NCI-H2227 treated with DMSO at 0.1 percent for 48 hours (cell line): ENCODE measurements at regions not wholly inside any gene's neighbourhood (a gene's known extent, or its start where the extent isn't known, plus 50 kb on each side); places are given as distances from the start of the nearest gene placed in this dataset.

Experiments
- DNase-seq: peaks from one replicate; lab custom pipeline; 2025; lab: John Stamatoyannopoulos, UW

GRCh38 chr18:27473318-27473717, 288.2 kb upstream of the CHST9 start:
- no peak for DNase-seq

DNA sequence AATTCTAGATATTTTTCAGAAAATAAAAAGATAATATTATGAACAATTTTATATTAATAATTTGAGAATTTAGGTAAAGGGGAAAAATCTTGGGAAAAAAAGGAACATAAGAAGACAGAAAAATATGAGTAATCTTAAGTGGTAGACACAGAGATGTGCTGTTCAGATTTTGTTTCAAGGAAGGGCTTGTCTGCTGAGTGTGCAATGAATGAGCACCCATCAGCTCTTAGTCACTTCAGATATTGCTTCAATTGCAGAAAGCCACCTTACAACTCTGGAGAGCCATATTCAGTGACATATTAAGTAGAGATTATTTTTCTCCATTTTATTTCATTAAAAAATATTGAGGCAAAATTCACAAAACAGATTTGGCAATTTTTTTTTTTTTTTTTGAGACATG, 282.0 kb upstream of the CHST9 start:
- no peak for DNase-seq

- DNase-seq, result no peak
These were observed 276.8 kb upstream of the CHST9 start for GRCh38 chr18:27461957-27462356.

GRCh38 chr18:27449104-27449503, 264.0 kb upstream of the CHST9 start:
- no peak for DNase-seq

DNA sequence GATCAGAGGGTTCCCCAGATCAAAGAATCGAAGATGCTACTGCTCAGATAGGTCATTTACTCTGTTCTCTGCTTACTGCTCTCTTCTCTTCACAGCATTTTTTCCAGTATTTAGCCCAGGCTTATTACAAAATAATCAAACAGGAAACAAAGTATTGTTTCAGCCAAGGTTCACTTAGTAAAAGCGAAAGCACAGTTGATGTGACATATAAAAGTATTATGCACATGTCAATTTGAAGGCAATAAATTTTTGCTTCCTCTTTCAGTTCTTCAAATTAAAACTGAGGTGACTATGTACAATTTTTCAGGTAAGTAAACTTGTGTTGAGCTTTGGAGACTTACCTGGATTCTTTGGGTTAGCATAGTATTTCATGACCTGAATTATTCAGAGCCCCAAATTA, 262.8 kb upstream of the CHST9 start:
- no peak for DNase-seq

- no peak for DNase-seq
These were observed 262.4 kb upstream of the CHST9 start for GRCh38 chr18:27447451-27447881.

GRCh38 chr18:27430595-27430994, 245.5 kb upstream of the CHST9 start:
- DNase-seq, result no peak

DNA sequence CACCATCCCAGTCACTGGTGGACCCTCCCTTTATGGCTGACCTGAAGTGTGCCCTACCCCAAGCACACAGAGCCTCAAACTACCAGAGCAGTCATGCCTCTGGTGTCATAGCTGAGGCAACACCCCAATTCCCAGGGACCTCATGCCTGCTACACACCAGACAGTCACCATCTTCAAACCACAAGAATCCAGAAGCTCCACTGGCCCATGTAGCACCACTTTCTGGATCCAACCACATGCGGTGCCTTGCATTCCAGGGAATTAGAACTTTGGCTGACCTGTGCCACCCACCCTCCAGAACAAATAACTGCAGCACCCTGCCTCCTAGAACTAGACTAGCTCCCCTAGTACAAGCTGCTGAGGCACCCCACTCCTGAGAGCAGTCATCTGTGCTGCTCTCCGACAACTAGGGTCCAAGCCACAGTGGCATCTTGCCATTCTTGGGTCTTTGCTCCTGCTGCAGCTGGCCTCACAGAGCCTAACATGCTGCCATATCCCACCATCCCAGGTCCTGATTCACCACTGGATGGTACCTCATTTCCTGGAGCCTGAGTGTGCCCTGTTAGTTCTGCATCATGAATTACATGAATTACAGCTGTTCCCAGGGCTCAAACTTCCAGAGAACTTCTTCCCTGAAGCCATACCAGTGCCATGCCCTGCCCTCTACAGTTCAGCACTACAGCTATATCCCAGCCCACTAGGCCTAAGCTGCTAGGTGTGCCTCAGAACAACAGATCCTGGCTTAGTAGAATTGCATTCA, 243.8 kb upstream of the CHST9 start:
- no peak for DNase-seq

- no peak for DNase-seq
These were observed 243.0 kb upstream of the CHST9 start for GRCh38 chr18:27428120-27428519.

- no peak for DNase-seq
These were observed 238.5 kb upstream of the CHST9 start for GRCh38 chr18:27423581-27423980.

- no peak for DNase-seq
These were observed 234.5 kb upstream of the CHST9 start for GRCh38 chr18:27419646-27420045.

DNA sequence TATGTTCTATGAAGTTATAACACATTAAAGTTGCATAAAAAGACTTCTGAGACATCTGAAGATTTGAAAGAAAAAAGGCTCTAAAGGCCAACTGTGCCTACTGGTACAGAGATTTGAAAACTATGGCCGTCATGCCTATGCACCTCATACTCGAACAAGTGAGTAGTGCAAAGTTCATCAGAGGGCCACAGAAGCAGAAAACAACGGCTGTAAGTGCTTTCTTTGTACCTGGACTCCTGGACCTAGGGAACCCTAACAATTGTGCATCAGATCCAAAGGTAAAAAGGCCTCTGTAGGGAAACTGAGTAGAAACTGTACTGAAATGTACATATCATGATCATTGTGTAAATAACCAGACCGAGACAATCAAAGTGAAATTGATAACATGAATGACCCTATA, 230.4 kb upstream of the CHST9 start:
- DNase-seq, result no peak

DNA sequence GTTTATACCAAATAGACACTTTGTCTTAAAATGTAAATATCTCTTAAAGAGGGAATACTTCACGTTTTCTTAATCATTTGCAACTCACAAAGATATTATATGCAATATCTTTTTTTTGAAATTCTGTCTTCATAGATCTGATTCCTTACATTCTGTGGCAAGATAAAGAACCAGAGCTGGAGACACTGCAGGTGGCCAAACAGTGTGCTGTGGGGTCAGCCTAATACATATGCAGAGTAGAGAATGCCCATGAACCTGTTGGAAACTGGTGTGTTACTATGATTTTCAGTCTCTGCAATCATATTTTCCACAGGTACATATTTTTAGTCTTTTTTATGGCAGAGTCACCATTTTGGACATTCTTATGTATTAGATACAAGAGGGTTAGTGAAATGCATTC, 229.6 kb upstream of the CHST9 start:
- DNase-seq, result no peak

GRCh38 chr18:27413495-27414401, 228.6 kb upstream of the CHST9 start:
- DNase-seq, result no peak

DNA sequence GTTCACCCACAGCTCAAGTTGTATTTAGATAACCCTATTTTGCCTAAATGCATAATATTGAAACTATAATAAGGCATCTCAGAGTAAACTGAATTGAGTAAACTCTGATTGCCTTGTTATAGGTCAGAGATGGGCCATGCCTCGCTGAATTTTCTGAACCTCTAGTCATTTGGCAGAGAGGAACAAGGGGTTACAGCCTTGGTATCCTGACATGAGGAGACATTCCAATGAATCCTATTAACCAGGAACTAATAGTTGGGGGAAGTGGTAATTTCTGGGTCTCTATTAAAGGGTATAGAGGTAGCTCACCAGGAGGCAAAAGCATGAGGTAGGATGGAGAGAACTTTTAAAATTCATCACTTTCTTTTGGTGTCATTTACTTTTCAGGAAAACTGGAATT, 227.4 kb upstream of the CHST9 start:
- no peak for DNase-seq

DNA sequence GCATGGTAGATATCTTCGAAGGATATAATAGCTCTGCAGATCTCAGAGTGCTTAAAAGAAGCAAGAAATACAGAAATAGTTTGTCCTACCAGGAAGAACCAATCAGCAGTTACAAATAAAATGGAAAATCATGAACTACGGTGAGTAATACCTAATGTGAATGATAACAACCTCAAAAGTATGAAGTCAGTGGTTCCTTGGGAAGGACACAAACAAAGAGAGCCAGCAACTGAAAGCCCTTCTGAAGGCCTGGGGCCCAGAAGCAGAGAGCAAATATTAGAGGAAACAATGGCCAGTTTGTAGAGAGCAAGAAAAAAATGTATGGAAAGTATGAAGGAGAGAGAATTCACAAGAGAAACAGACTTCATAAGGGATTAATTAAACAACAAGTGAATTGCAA, 226.8 kb upstream of the CHST9 start:
- DNase-seq, result no peak

- no peak for DNase-seq
These were observed 225.9 kb upstream of the CHST9 start for GRCh38 chr18:27411013-27411412.

DNA sequence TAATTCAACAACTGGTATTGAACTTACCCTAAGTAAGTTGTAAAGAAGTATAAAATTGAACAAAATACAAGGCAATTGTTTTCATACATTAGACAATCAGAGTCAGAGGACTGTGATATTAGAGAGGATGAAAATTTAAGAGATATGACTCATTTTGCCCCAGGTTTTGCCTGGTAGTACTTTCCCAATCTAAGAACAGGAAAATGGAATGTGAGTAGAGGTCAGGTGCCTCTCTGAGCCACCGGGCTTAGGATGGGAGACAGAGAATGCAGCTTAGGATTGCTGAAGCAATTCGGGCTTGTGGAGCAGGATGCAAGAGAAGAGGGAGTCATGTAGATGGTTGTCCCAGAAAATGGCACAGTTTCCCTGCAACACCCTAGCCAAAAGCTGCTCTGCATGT, 219.7 kb upstream of the CHST9 start:
- DNase-seq, result no peak

DNA sequence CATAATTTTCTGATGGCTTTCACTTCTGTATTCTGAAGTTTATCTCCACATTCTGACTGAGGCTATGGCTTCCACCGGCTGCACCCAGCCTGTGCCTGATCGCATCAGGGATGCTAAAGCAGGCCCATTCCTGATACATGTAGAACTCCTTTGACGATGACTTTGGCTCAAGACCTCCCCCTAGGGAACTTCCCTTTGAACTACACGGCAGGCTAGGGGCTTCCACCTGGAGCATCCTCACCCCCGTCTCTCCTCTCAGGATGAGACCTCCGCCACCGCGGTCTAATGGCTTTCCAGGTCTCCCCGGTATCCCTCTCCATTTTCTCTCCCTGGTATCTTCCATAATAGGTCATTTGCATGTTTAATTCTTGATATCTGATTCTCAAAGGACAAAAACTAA, 214.9 kb upstream of the CHST9 start:
- DNase-seq, result no peak

- DNase-seq, result no peak
These were observed 210.6 kb upstream of the CHST9 start for GRCh38 chr18:27395752-27396151.

DNA sequence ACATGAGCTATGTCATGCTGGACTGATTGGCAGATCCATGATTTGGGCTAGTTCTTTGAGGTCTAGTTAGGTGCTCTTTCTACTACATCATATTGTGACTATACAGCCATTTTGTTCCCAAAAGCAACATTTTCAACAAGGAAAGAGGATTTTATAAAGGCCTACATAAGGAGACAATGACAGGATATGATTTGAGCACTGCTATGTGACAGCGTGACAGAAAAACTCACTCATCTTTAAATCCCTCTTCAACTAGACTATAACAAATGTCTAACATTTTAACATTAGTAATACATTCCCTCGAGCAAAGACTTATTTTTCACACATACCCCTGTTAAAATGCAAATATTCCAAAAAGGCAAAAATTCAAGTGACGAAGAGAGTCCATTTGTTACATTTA, 209.6 kb upstream of the CHST9 start:
- no peak for DNase-seq

GRCh38 chr18:27382567-27383216, 197.6 kb upstream of the CHST9 start:
- no peak for DNase-seq
